NCI-H2081 (cell line): ENCODE measurements at regions not wholly inside any gene's neighbourhood (a gene's known extent, or its start where the extent isn't known, plus 50 kb on each side); places are given as distances from the start of the nearest gene placed in this dataset.

ENCODE experiments used
- DNase-seq, 2 experiments: peaks; one replicate each; lab custom pipeline; 2025; lab: John Stamatoyannopoulos, UW

- no peak for DNase-seq
Observed at GRCh38 chr12:27907766-27908165, 64.8 kb downstream of the PTHLH start.

GRCh38 chr12:27906658-27907473 is 65.7 kb downstream of the PTHLH start:
- no peak for DNase-seq

GRCh38 chr12:27906127-27906500 is 66.4 kb downstream of the PTHLH start:
- DNase-seq, result no peak

GRCh38 chr12:27905285-27906126 is 67.0 kb downstream of the PTHLH start:
- no peak for DNase-seq

- DNase-seq, result no peak
Observed at GRCh38 chr12:27902651-27903050, 69.9 kb downstream of the PTHLH start.

GRCh38 chr12:27901959-27902358 is 70.6 kb downstream of the PTHLH start:
- DNase-seq, result no peak

GRCh38 chr12:27900920-27901879 is 71.3 kb downstream of the PTHLH start:
- DNase-seq, result no peak

GRCh38 chr12:27899151-27899661 is 73.3 kb downstream of the PTHLH start:
- DNase-seq, result no peak

GRCh38 chr12:27898022-27898421 is 74.5 kb downstream of the PTHLH start:
- no peak for DNase-seq

GRCh38 chr12:27896419-27896990 is 76.0 kb downstream of the PTHLH start:
- DNase-seq, result no peak

- DNase-seq, result no peak
Observed at GRCh38 chr12:27894309-27894708, 78.2 kb downstream of the PTHLH start.

- DNase-seq, result no peak
Observed at GRCh38 chr12:27879708-27880107, 92.8 kb downstream of the PTHLH start.

GRCh38 chr12:27875677-27876076 is 95.6 kb upstream of the MANSC4 start:
- DNase-seq, result no peak

GRCh38 chr12:27873010-27873409 is 93.0 kb upstream of the MANSC4 start:
- no peak for DNase-seq

GRCh38 chr12:27871946-27872345 is 91.9 kb upstream of the MANSC4 start:
- DNase-seq, result peak in 1 of 2 experiments; percentile 18

- DNase-seq, result no peak
Observed at GRCh38 chr12:27870939-27871338, 90.9 kb upstream of the MANSC4 start.

- DNase-seq, result no peak
Observed at GRCh38 chr12:27869567-27869966, 89.5 kb upstream of the MANSC4 start.

- DNase-seq, result no peak
Observed at GRCh38 chr12:27868139-27868538, 88.1 kb upstream of the MANSC4 start.

- DNase-seq, result no peak
Observed at GRCh38 chr12:27866373-27867101, 86.5 kb upstream of the MANSC4 start.

GRCh38 chr12:27865421-27865820 is 85.4 kb upstream of the MANSC4 start:
- DNase-seq, result no peak

- DNase-seq, result no peak
Observed at GRCh38 chr12:27864521-27864920, 84.5 kb upstream of the MANSC4 start.
